Tibial nerve (tissue), 4 donors: ENCODE measurements at regions not wholly inside any gene's neighbourhood (a gene's known extent, or its start where the extent isn't known, plus 50 kb on each side); places are given as distances from the start of the nearest gene placed in this dataset.

Experiments used
- CTCF ChIP-seq, 5 experiments: fragments of 200-600 bp in 3 of 5; fragments of 450-650 bp in 2 of 5; sonication (generic) in 3 of 5; IDR thresholded peaks; one replicate each; pipeline ENCODE4 v1.5.1; 2016 to 2019; ENCODE audit warnings: antibody characterized with exemption in 5 of 5, mild to moderate bottlenecking in 3 of 5, moderate library complexity in 2 of 5
- EP300 ChIP-seq, 2 donors: sonication (generic); formaldehyde crosslinking; IDR thresholded peaks; one replicate each; pipeline ENCODE4 v1.6.1; 2017; ENCODE audit warnings: antibody characterized with exemption in 2 of 2, mild to moderate bottlenecking in 1 of 2
- POLR2A ChIP-seq, 2 donors: fragments of 450-650 bp; IDR thresholded peaks; one replicate each; pipeline ENCODE4 v1.6.1; 2017; ENCODE audit warnings: antibody characterized with exemption in 2 of 2, mild to moderate bottlenecking in 2 of 2, moderate library complexity in 2 of 2

- no peak for TF ChIP-seq CTCF (IDR thresholded peaks at IDR 0.05)
- TF ChIP-seq POLR2A (IDR thresholded peaks at IDR 0.05): no peak
- no peak for TF ChIP-seq EP300 (IDR thresholded peaks at IDR 0.05)
Measured at GRCh38 chr14:34097644-34098043, 146.8 kb upstream of the EGLN3 start.
